Gastroesophageal sphincter (tissue), 3 donors: ENCODE measurements at regions not wholly inside any gene's neighbourhood (a gene's known extent, or its start where the extent isn't known, plus 50 kb on each side); places are given as distances from the start of the nearest gene placed in this dataset.

Experiments
- CTCF ChIP-seq, 4 experiments: fragments of 200-600 bp in 2 of 4; fragments of 450-650 bp in 2 of 4; sonication (generic) in 1 of 4; IDR thresholded peaks; one replicate each; pipeline ENCODE4 v1.5.1; 2017 to 2019; ENCODE audit warnings: antibody characterized with exemption in 4 of 4, mild to moderate bottlenecking in 2 of 4, moderate library complexity in 2 of 4
- EP300 ChIP-seq: sonication (generic); formaldehyde crosslinking; IDR thresholded peaks from one replicate; pipeline ENCODE4 v1.6.1; 2017; ENCODE audit warnings: antibody characterized with exemption, mild to moderate bottlenecking
- POLR2A ChIP-seq, 2 donors: fragments of 450-650 bp; IDR thresholded peaks; one replicate each; pipeline ENCODE4 v1.6.1; 2017; ENCODE audit warnings: antibody characterized with exemption in 2 of 2, mild to moderate bottlenecking in 2 of 2, moderate library complexity in 1 of 2
- POLR2AphosphoS5 ChIP-seq: sonication (generic); formaldehyde crosslinking; IDR thresholded peaks from one replicate; pipeline ENCODE4 v1.6.1; 2017; ENCODE audit warnings: antibody characterized with exemption

- TF ChIP-seq POLR2A (IDR thresholded peaks at IDR 0.05): no peak
- TF ChIP-seq CTCF (IDR thresholded peaks at IDR 0.05): no peak
- TF ChIP-seq EP300: no peak
- TF ChIP-seq POLR2AphosphoS5: no peak
Measured at GRCh38 chr15:93312891-93313486, 224.0 kb upstream of the RGMA start.
